ENCODE measurements at regions not wholly inside any gene's neighbourhood (a gene's known extent, or its start where the extent isn't known, plus 50 kb on each side); places are given as distances from the start of the nearest gene placed in this dataset.

- Histone ChIP-seq H3F3A (ENCODE audit: control insufficient read depth, insufficient read depth) (no peaks in the 10 kb centered on the region), H3K27me3 (ENCODE audit: control insufficient read depth, low read length) (no peaks in the 10 kb centered on the region), H3K27ac (ENCODE audit: low read depth, low read length) (no peak overlapping the region), H3K79me2 (ENCODE audit: control insufficient read depth, low read length) (no peaks in the 10 kb centered on the region), H3K4me2 (ENCODE audit: low read length) (no peak overlapping the region), H3K4me3 (ENCODE audit: low read length) (no peak overlapping the region), H4K20me1 (ENCODE audit: control insufficient read depth, insufficient read depth, low read depth, low read length) (no peaks in the 10 kb centered on the region), H3K9me2 (replicated peaks; ENCODE audit: control insufficient read depth, low read length) (no peaks in the 10 kb centered on the region), H3K9me3 (ENCODE audit: control insufficient read depth, insufficient read depth, low read length) (no peaks in the 10 kb centered on the region), H3K4me1 (ENCODE audit: control insufficient read depth, low read length) (no peaks in the 10 kb centered on the region), H3K36me3 (ENCODE audit: control insufficient read depth, low read length) (no peaks in the 10 kb centered on the region)
- TF ChIP-seq CTCF (IDR thresholded peaks at IDR 0.05; ENCODE audit: low read depth, low read length, poor library complexity, severe bottlenecking) (no peak), EZH2phosphoT487 (IDR thresholded peaks at IDR 0.05; ENCODE audit: borderline replicate concordance, low read length) (no peak)
Observed at GRCh38 chr3:171953301-171954022, 85.9 kb upstream of the FNDC3B start.

DNA sequence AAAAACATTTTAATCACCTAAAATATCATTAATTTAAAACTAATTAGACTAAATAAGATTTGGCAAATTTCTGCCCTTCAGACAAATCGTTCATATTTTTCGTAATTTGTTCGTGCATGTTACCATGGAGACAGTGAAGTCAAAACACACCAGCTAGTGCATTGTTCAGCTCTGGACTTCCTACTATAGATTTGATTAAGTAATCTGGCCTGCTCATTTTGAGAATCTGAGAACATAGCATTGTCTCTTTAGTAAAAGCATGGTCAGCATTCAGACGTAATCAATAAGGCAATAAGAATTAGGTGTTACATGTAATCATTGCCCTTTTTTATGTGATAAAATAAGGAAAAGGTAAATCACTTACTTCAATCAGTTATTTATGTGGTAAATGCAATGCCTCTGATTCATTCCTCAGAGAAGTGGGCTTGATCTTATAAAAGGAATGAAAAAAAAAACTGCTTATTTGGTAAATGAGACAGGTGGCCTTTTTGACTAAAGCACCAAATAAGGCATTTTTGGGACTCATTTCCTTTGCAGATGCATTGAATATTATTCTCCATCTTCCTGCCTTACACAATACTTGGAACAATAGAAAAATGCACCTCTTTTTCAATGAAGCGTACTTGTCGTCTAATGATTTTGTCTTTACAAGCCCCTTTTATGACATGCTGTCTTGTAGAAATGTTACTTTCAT lies 84.5 kb upstream of the FNDC3B start:
- Histone ChIP-seq H3K4me2 (ENCODE audit: low read length) (no peak overlapping the region), H3F3A (ENCODE audit: control insufficient read depth, insufficient read depth) (no peaks in the 10 kb centered on the region), H3K4me3 (ENCODE audit: low read length) (no peak overlapping the region), H3K9me2 (replicated peaks; ENCODE audit: control insufficient read depth, low read length) (no peaks in the 10 kb centered on the region), H3K4me1 (ENCODE audit: control insufficient read depth, low read length) (no peaks in the 10 kb centered on the region), H3K27ac (ENCODE audit: low read depth, low read length) (no peak overlapping the region), H4K20me1 (ENCODE audit: control insufficient read depth, insufficient read depth, low read depth, low read length) (no peaks in the 10 kb centered on the region), H3K36me3 (ENCODE audit: control insufficient read depth, low read length) (no peaks in the 10 kb centered on the region), H3K9me3 (ENCODE audit: control insufficient read depth, insufficient read depth, low read length) (no peaks in the 10 kb centered on the region), H3K27me3 (ENCODE audit: control insufficient read depth, low read length) (no peaks in the 10 kb centered on the region), H3K79me2 (ENCODE audit: control insufficient read depth, low read length) (no peaks in the 10 kb centered on the region)
- no peak for TF ChIP-seq EZH2phosphoT487 (IDR thresholded peaks at IDR 0.05; ENCODE audit: borderline replicate concordance, low read length)
- no peak for TF ChIP-seq CTCF (IDR thresholded peaks at IDR 0.05; ENCODE audit: low read depth, low read length, poor library complexity, severe bottlenecking)

DNA sequence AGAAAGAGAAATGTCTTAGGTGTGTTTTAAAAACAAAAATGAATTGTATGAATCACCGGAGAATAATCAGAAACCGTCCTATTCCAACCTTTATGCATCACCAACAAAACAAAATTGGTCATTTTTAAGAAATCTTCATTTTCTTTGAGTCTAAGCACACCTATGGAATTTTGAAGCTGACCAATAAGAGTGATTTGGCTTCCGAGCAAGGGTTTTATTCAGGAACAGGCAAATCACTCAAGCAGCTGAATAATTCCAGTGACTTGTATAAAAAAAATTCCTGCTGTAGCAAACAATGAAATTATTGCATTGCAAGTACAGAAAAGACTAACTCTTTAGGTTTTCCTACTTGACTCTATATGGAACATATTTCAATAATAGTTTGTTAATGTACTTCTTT lies 83.8 kb upstream of the FNDC3B start:
- TF ChIP-seq CTCF (IDR thresholded peaks at IDR 0.05; ENCODE audit: low read depth, low read length, poor library complexity, severe bottlenecking): no peak
- TF ChIP-seq EZH2phosphoT487 (IDR thresholded peaks at IDR 0.05; ENCODE audit: borderline replicate concordance, low read length): no peak
- H3K9me2 ChIP-seq (replicated peaks; ENCODE audit: control insufficient read depth, low read length): no peaks in the 10 kb centered on the region
- no peak overlapping the region for H3K4me3 ChIP-seq (ENCODE audit: low read length)

More for the DNA sequence above, 83.8 kb upstream of the FNDC3B start:
- Histone ChIP-seq H4K20me1 (ENCODE audit: control insufficient read depth, insufficient read depth, low read depth, low read length) (no peaks in the 10 kb centered on the region), H3K36me3 (ENCODE audit: control insufficient read depth, low read length) (no peaks in the 10 kb centered on the region), H3K9me3 (ENCODE audit: control insufficient read depth, insufficient read depth, low read length) (no peaks in the 10 kb centered on the region), H3K79me2 (ENCODE audit: control insufficient read depth, low read length) (no peaks in the 10 kb centered on the region), H3K27me3 (ENCODE audit: control insufficient read depth, low read length) (no peaks in the 10 kb centered on the region), H3K4me2 (ENCODE audit: low read length) (no peak overlapping the region), H3F3A (ENCODE audit: control insufficient read depth, insufficient read depth) (no peaks in the 10 kb centered on the region), H3K4me1 (ENCODE audit: control insufficient read depth, low read length) (no peaks in the 10 kb centered on the region), H3K27ac (ENCODE audit: low read depth, low read length) (no peak overlapping the region)

Measured in DOHH2 (cell line).